Esophagus squamous epithelium (tissue), 5 donors: ENCODE measurements at regions not wholly inside any gene's neighbourhood (a gene's known extent, or its start where the extent isn't known, plus 50 kb on each side); places are given as distances from the start of the nearest gene placed in this dataset.

Experiments
- DNase-seq: peaks from one replicate; lab custom pipeline; 2025; lab: John Stamatoyannopoulos, UW
- H3K27ac ChIP-seq, 4 donors: fragments of 200-600 bp; sonication (generic); one replicate each; pipeline ENCODE4 v1.5.1; 2016 to 2019; ENCODE audit warnings: mild to moderate bottlenecking in 1 of 4
- H3K27me3 ChIP-seq, 4 donors: fragments of 200-600 bp; sonication (generic); 1 replicate in 3 of 4; 2 replicates in 1 of 4; pipeline versions ENCODE4 v1.5.1 to v1.6.0; 2017 to 2021; ENCODE audit warnings: antibody characterized with exemption in 1 of 4
- H3K36me3 ChIP-seq, 3 donors: fragments of 200-600 bp; sonication (generic); one replicate each; pipeline ENCODE4 v1.5.1; 2016 to 2019
- H3K4me1 ChIP-seq, 3 donors: fragments of 200-600 bp; sonication (generic); one replicate each; pipeline ENCODE4 v1.5.1; 2017 to 2019
- H3K4me3 ChIP-seq, 4 donors: fragments of 200-600 bp; sonication (generic); 1 replicate in 3 of 4; 2 replicates in 1 of 4; pipeline ENCODE4 v1.5.1; 2016 to 2019; ENCODE audit warnings: mild to moderate bottlenecking in 2 of 4, moderate library complexity in 1 of 4
- H3K9me3 ChIP-seq, 3 donors: fragments of 200-600 bp; sonication (generic); one replicate each; pipeline ENCODE4 v1.5.1; 2016 to 2019
- POLR2A ChIP-seq, 4 donors: fragments of 450-650 bp; IDR thresholded peaks; one replicate each; pipeline ENCODE4 v1.6.1; 2017; ENCODE audit warnings: antibody characterized with exemption in 4 of 4, mild to moderate bottlenecking in 4 of 4, moderate library complexity in 3 of 4
- WGBS, 2 donors: methylation state at CpG; one replicate each; pipeline ENCODE4 v1.1.5; 2018; 5-methylcytosine and 5-hydroxymethylcytosine counted together
- intact Hi-C: fragments of 100-400 bp; cut with DNase I; formaldehyde crosslinking; loops from one replicate; pipeline ENCODE4 v1.15.0; 2022
- TF ChIP-seq, protein P1 (sequence below), 6 experiments: fragments of 450-650 bp in 4 of 6; fragments of 200-600 bp in 2 of 6; sonication (generic) in 2 of 6; IDR thresholded peaks; one replicate each; pipeline ENCODE4 v1.5.1; 2016 to 2019; ENCODE audit warnings: antibody characterized with exemption in 6 of 6, mild to moderate bottlenecking in 4 of 6, moderate library complexity in 4 of 6
- donor health status: DM: yes; HTN: yes; CAD: no.

DNA sequence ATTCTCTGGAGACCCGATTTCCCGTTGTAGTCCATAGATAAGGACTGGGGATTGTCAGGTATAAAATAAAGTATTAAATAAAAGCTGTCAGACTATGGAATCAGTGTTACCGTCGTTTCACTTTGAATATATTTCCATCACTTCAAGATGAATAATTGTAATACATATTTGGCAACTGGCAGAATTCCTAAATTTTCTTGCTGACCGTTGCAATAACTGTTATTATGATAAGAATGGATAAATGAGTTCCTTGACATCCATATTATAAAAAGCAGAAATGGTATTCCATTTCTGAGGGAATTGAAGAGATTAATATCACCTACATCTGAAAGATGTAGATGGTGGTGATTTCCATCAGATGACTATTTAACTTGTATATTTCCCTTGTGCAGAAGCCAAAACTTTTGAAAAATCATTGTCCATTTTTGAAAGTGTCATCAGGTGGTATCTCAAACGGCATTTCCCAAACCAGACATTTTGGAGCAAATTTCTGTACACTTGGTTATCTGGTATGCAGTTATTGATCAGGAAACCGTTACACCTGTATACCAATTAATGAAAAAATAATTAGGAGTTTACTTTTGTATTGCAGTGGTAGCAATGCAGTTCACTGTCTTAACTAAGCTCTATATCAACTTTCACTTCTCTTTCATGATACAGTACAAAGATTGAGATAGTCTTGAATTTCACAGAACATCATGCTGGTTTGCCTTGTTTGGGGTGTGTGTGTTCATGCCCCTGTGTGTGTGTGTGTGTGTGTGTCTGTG is 878.5 kb downstream of the PCDH18 start:
- Histone ChIP-seq H3K9me3 (no peaks in the 10 kb centered on the region), H3K27ac (no peak overlapping the region), H3K27me3 (no peaks in the 10 kb centered on the region), H3K36me3 (no peaks in the 10 kb centered on the region), H3K4me3 (no peak overlapping the region), H3K4me1 (no peaks in the 10 kb centered on the region)
- 64 to 74% methylated on average over 7 of the region's 7 CpGs for WGBS, 2 donors
- TF ChIP-seq, protein P1, sequence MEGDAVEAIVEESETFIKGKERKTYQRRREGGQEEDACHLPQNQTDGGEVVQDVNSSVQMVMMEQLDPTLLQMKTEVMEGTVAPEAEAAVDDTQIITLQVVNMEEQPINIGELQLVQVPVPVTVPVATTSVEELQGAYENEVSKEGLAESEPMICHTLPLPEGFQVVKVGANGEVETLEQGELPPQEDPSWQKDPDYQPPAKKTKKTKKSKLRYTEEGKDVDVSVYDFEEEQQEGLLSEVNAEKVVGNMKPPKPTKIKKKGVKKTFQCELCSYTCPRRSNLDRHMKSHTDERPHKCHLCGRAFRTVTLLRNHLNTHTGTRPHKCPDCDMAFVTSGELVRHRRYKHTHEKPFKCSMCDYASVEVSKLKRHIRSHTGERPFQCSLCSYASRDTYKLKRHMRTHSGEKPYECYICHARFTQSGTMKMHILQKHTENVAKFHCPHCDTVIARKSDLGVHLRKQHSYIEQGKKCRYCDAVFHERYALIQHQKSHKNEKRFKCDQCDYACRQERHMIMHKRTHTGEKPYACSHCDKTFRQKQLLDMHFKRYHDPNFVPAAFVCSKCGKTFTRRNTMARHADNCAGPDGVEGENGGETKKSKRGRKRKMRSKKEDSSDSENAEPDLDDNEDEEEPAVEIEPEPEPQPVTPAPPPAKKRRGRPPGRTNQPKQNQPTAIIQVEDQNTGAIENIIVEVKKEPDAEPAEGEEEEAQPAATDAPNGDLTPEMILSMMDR (IDR thresholded peaks at IDR 0.05), result no peak
- no peak for TF ChIP-seq POLR2A (IDR thresholded peaks at IDR 0.05)
- DNase-seq, result no peak
- intact Hi-C loops, result no loop called here

DNA sequence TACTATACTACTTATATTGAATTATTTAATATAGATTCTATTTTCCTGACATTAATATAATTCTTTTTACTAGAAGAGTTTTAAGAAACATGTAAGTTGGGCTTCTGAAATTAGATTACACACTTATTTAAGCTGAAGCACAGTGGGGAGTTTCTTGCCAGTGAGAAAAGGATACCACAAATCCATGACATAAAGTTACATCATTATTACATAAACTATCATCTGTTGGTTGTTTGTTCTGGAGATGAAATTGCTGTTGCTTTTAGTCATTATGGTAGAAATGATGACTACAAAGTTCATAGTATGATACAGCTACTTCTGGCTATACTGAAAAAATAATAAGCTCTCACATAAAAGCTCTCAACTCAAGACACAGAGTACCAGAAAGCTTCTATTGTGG is 880.4 kb downstream of the PCDH18 start:
- intact Hi-C loops, result no loop called here
- no peaks in the 10 kb centered on the region for H3K36me3 ChIP-seq
- no peak overlapping the region for H3K4me3 ChIP-seq
- H3K4me1 ChIP-seq, result no peaks in the 10 kb centered on the region
- no peaks in the 10 kb centered on the region for H3K27me3 ChIP-seq
- TF ChIP-seq, protein P1 (IDR thresholded peaks at IDR 0.05), result no peak
- TF ChIP-seq POLR2A (IDR thresholded peaks at IDR 0.05), result no peak
- H3K9me3 ChIP-seq, result no peaks in the 10 kb centered on the region
- DNase-seq, result no peak
- no peak overlapping the region for H3K27ac ChIP-seq

DNA sequence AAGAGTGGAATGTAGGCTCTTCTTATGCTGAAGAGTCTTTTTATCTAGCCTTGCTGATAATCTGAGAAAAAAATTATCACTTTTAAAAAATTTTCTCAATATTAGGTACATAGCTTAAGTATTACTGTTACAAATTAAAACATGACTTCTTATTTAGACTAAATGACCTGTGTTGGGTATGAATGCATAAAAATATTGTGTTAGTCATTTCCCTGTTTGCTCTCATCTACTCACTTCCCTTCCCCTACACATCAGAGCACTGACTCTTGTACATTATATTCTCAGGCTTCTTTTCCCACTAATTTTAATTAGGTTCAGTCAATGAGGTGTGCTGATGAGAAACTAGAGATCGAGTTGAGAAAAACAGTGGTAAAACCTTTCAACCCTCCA is 881.0 kb downstream of the PCDH18 start:
- H3K36me3 ChIP-seq, result no peaks in the 10 kb centered on the region
- H3K4me3 ChIP-seq, result no peak overlapping the region
- no peaks in the 10 kb centered on the region for H3K4me1 ChIP-seq
- DNase-seq, result no peak
- 60 to 63% methylated on average over 1 of the region's 1 CpG for WGBS, 2 donors
- no peaks in the 10 kb centered on the region for H3K9me3 ChIP-seq
- H3K27ac ChIP-seq, result no peak overlapping the region
- TF ChIP-seq POLR2A (IDR thresholded peaks at IDR 0.05), result no peak
- TF ChIP-seq, protein P1 (IDR thresholded peaks at IDR 0.05), result no peak
- intact Hi-C loops, result no loop called here
- H3K27me3 ChIP-seq, result no peaks in the 10 kb centered on the region

DNA sequence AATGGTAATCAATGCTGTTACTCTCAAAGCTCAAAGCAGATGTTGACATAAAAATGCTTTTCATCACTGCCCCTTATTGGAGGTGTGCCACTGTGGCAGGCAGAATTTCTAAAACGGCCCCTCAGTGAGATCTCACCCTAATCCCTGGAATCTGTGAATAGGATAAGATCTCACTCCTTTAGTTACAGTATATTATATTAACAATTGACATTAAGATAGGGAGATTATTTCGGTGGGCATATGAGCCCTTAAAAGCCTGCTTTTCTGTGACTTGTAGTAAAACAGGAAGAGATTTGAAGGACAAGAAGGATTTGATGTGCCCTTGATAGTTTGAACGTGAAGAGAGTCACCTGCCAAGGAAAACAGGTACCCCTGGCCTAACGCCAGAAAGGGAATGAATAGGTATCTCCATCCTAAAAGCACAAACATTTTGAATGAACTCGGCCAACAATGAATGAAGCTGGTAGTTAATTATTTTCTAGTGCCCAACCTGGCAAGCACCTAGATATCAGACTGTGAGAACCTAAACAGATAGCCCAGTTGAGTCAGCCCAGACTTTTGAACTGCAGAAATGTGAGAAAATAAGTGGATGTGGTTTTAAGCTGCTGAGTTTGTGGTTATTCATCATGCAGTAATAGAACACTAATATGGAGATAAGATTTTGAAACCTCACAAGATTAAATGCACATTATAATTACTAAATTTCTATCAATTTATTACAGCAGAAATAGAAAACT is 881.6 kb downstream of the PCDH18 start:
- DNase-seq, result no peak
- intact Hi-C loops, result no loop called here
- H3K4me3 ChIP-seq, result no peak overlapping the region

DNA sequence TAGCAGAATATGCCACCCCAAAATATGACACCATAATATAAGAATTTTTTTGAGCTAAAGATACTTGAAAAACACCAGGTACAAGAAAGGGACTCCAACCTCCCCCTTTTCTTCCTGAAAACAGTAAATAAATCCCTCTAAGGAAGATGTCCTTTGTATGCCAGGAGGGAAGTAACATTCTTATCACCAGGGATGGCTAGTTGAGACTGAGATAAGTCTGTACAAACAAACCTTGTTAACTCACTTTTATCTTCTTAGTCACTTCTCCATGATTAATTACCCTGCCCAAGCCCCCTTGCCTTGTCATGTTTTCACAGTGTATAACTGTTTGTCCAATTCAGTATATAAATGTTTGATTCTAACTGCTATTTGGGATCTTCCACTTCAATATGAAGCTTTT is 888.0 kb downstream of the PCDH18 start:
- no peak overlapping the region for H3K4me3 ChIP-seq
- H3K27me3 ChIP-seq, result no peaks in the 10 kb centered on the region
- H3K9me3 ChIP-seq, result no peaks in the 10 kb centered on the region
- no peaks in the 10 kb centered on the region for H3K4me1 ChIP-seq
- intact Hi-C loops, result no loop called here
- no peak for DNase-seq
- TF ChIP-seq, protein P1 (IDR thresholded peaks at IDR 0.05), result no peak
- TF ChIP-seq POLR2A (IDR thresholded peaks at IDR 0.05), result no peak
- H3K36me3 ChIP-seq, result no peaks in the 10 kb centered on the region
- H3K27ac ChIP-seq, result no peak overlapping the region

More for the DNA sequence above, 881.6 kb downstream of the PCDH18 start:
- no peaks in the 10 kb centered on the region for H3K9me3 ChIP-seq
- no peaks in the 10 kb centered on the region for H3K36me3 ChIP-seq
- 26 to 36% methylated on average over 5 of the region's 5 CpGs for WGBS, 2 donors
- H3K27ac ChIP-seq, result no peak overlapping the region
- TF ChIP-seq, protein P1 (IDR thresholded peaks at IDR 0.05), result no peak
- TF ChIP-seq POLR2A (IDR thresholded peaks at IDR 0.05), result no peak
- H3K27me3 ChIP-seq, result no peaks in the 10 kb centered on the region
- H3K4me1 ChIP-seq, result no peaks in the 10 kb centered on the region
